CD14-positive monocyte (primary cell): ENCODE measurements at regions not wholly inside any gene's neighbourhood (a gene's known extent, or its start where the extent isn't known, plus 50 kb on each side); places are given as distances from the start of the nearest gene placed in this dataset.

ENCODE experiments used
- DNase-seq, 3 donors: peaks; one replicate each; pipeline ENCODE4 v3.0.0-alpha.2; 2011 to 2022
- H2AFZ ChIP-seq: 2 replicates; pipeline ENCODE4 v1.6.0; 2012; ENCODE audit warnings: mild to moderate bottlenecking, low read depth, low read length, inconsistent platforms; ENCODE audit not compliant: insufficient read depth, poor library complexity, severe bottlenecking
- H3K27ac ChIP-seq, 2 donors: 1 replicate in 1 of 2; 2 replicates in 1 of 2; pipeline ENCODE4 v1.5.1; 2012 to 2013; ENCODE audit warnings: low read length in 2 of 2, control low read depth in 1 of 2, inconsistent platforms in 1 of 2, low read depth in 1 of 2, mild to moderate bottlenecking in 1 of 2
- H3K27me3 ChIP-seq, 2 donors: one replicate each; pipeline versions ENCODE4 v1.6.0 to v1.6.1; 2011 to 2013; ENCODE audit warnings: low read length in 2 of 2; ENCODE audit not compliant: control insufficient read depth in 2 of 2, insufficient read depth in 2 of 2
- H3K36me3 ChIP-seq, 2 donors: replicated peaks in 1 of 2; 1 replicate in 1 of 2; 2 replicates in 1 of 2; pipeline versions ENCODE4 v1.5.1 to v1.6.1; 2012 to 2013; ENCODE audit warnings: low read length in 2 of 2, control low read depth in 1 of 2, inconsistent platforms in 1 of 2, mild to moderate bottlenecking in 1 of 2; ENCODE audit not compliant: insufficient read depth in 2 of 2, control insufficient read depth in 1 of 2
- H3K4me1 ChIP-seq, 2 donors: 1 replicate in 1 of 2; 2 replicates in 1 of 2; pipeline versions ENCODE4 v1.5.1 to v1.6.1; 2012 to 2013; ENCODE audit warnings: low read length in 2 of 2, control low read depth in 1 of 2, inconsistent platforms in 1 of 2, mild to moderate bottlenecking in 1 of 2, moderate library complexity in 1 of 2; ENCODE audit not compliant: insufficient read depth in 2 of 2, control insufficient read depth in 1 of 2
- H3K4me2 ChIP-seq: replicated peaks from 2 replicates; pipeline ENCODE3; 2012; ENCODE audit warnings: low read length, moderate library complexity, mild to moderate bottlenecking; ENCODE audit not compliant: poor library complexity, severe bottlenecking; ENCODE audit errors: extremely low read depth
- H3K4me3 ChIP-seq, 3 experiments: fragments of 200-600 bp in 1 of 3; sonication (generic) in 1 of 3; replicated peaks in 1 of 3; 1 replicate in 2 of 3; 2 replicates in 1 of 3; pipeline ENCODE4 v1.5.1; 2011 to 2013; ENCODE audit warnings: low read length in 3 of 3, mild to moderate bottlenecking in 3 of 3, control low read depth in 2 of 3, low read depth in 2 of 3, inconsistent platforms in 1 of 3, moderate library complexity in 1 of 3
- H3K79me2 ChIP-seq: 2 replicates; pipeline ENCODE4 v1.6.0; 2012; ENCODE audit warnings: mild to moderate bottlenecking, control low read depth, inconsistent platforms, low read length, moderate library complexity; ENCODE audit not compliant: insufficient read depth
- H3K9ac ChIP-seq: 2 replicates; pipeline ENCODE4 v1.6.0; 2017; ENCODE audit warnings: low read length, mild to moderate bottlenecking; ENCODE audit not compliant: insufficient read depth, poor library complexity, severe bottlenecking
- H3K9me3 ChIP-seq, 2 donors: replicated peaks in 1 of 2; 1 replicate in 1 of 2; 2 replicates in 1 of 2; pipeline versions ENCODE4 v1.5.1 to v1.6.1; 2012 to 2013; ENCODE audit warnings: low read length in 2 of 2, control low read depth in 1 of 2; ENCODE audit not compliant: control insufficient read depth in 1 of 2, insufficient read depth in 1 of 2
- H4K20me1 ChIP-seq: 2 replicates; pipeline ENCODE4 v1.6.0; 2012; ENCODE audit warnings: mild to moderate bottlenecking, low read length, control low read depth, moderate library complexity; ENCODE audit not compliant: insufficient read depth
- H3K27ac Mint-ChIP-seq, 7 donors: one replicate each; pipeline ENCODE4 v1.8.0; 2020; ENCODE audit warnings: mild to moderate bottlenecking in 7 of 7, mixed read lengths in 7 of 7, moderate library complexity in 6 of 7, inconsistent platforms in 2 of 7
- H3K27me3 Mint-ChIP-seq, 3 donors: one replicate each; pipeline ENCODE4 v1.8.0; 2021 to 2022; ENCODE audit warnings: low read depth in 3 of 3, mild to moderate bottlenecking in 3 of 3, mixed read lengths in 3 of 3, moderate library complexity in 3 of 3, inconsistent platforms in 1 of 3
- H3K36me3 Mint-ChIP-seq, 2 donors: one replicate each; pipeline ENCODE4 v1.8.0; 2020; ENCODE audit warnings: mixed read lengths in 2 of 2, inconsistent platforms in 1 of 2, mild to moderate bottlenecking in 1 of 2
- H3K4me1 Mint-ChIP-seq: one replicate; pipeline ENCODE4 v1.8.0; 2020; ENCODE audit warnings: mild to moderate bottlenecking, mixed read lengths
- H3K4me3 Mint-ChIP-seq, 2 donors: one replicate each; pipeline ENCODE4 v1.8.0; 2020; ENCODE audit warnings: mild to moderate bottlenecking in 2 of 2, mixed read lengths in 2 of 2, moderate library complexity in 1 of 2
- H3K9me3 Mint-ChIP-seq, 7 donors: one replicate each; pipeline ENCODE4 v1.8.0; 2020 to 2022; ENCODE audit warnings: mixed read lengths in 7 of 7, mild to moderate bottlenecking in 6 of 7, moderate library complexity in 6 of 7, inconsistent platforms in 2 of 7
- WGBS: methylation state at CpG from one replicate; pipeline ENCODE4 v1.1.5; 2013; ENCODE audit warnings: missing lambda C conversion rate; ENCODE audit not compliant: insufficient coverage; 5-methylcytosine and 5-hydroxymethylcytosine counted together
- intact Hi-C, 2 donors: fragments of 100-400 bp; cut with micrococcal nuclease; formaldehyde crosslinking; loops; one replicate each; pipeline versions ENCODE4 v1.15.0 to v1.15.1; 2023
- TF ChIP-seq, protein P1 (sequence below): fragments of 200-600 bp; IDR thresholded peaks from one replicate; pipeline ENCODE4 v1.8.0; 2022; ENCODE audit warnings: antibody characterized with exemption, mild to moderate bottlenecking

DNA sequence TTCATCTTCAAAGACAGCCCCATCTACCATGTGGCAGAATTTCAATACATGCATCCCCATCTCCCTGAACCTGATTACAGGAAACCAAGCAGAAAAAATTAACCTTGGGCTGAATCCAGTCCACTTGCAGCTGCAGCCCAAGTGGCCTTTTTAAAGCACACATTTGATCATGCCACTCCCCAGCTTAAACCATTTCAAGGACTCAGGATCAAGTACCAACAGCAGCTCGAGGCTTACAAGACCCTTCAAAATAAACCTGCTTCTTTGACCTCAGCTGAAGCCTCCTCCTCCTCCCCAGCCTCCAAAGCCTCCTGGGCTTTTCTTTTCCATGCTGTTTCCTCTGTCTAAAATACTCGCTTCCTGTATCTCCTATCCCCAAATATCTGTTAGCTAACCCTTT, 50.7 kb upstream of the KIT start:
- WGBS = 100% methylated on average over 1 of the region's 2 CpGs
- no peak for DNase-seq

GRCh38 chr4:54607521-54607920, 50.2 kb upstream of the KIT start:
- Histone ChIP-seq H3K4me1 (no peaks in the 10 kb centered on the region), H3K4me2 (no peak overlapping the region), H3K79me2 (no peaks in the 10 kb centered on the region), H3K27ac (no peak overlapping the region), H3K27me3 (no peaks in the 10 kb centered on the region), H2AFZ (no peak overlapping the region), H3K9ac (no peak overlapping the region), H3K36me3 (no peaks in the 10 kb centered on the region), H3K4me3 (no peak overlapping the region), H3K9me3 (no peaks in the 10 kb centered on the region), H4K20me1 (no peaks in the 10 kb centered on the region)
- no peaks in the 10 kb centered on the region for H3K4me1 Mint-ChIP-seq
- TF ChIP-seq, protein P1, sequence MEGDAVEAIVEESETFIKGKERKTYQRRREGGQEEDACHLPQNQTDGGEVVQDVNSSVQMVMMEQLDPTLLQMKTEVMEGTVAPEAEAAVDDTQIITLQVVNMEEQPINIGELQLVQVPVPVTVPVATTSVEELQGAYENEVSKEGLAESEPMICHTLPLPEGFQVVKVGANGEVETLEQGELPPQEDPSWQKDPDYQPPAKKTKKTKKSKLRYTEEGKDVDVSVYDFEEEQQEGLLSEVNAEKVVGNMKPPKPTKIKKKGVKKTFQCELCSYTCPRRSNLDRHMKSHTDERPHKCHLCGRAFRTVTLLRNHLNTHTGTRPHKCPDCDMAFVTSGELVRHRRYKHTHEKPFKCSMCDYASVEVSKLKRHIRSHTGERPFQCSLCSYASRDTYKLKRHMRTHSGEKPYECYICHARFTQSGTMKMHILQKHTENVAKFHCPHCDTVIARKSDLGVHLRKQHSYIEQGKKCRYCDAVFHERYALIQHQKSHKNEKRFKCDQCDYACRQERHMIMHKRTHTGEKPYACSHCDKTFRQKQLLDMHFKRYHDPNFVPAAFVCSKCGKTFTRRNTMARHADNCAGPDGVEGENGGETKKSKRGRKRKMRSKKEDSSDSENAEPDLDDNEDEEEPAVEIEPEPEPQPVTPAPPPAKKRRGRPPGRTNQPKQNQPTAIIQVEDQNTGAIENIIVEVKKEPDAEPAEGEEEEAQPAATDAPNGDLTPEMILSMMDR = no peak
- H3K27me3 Mint-ChIP-seq = peaks cover 0 to 2% (median 0%) of the 10 kb centered on the region in 3 donors
- intact Hi-C loops = no loop called here
- peaks cover 0 to 6% (median 5%) of the 10 kb centered on the region in 7 donors for H3K9me3 Mint-ChIP-seq
- no peak for DNase-seq
- no peak overlapping the region for H3K27ac Mint-ChIP-seq
- H3K36me3 Mint-ChIP-seq = no peaks in the 10 kb centered on the region
- no peak overlapping the region for H3K4me3 Mint-ChIP-seq

More for the DNA sequence above, 50.7 kb upstream of the KIT start:
- Histone ChIP-seq H3K4me3 (no peak overlapping the region), H3K9me3 (no peaks in the 10 kb centered on the region), H4K20me1 (no peaks in the 10 kb centered on the region), H3K4me2 (no peak overlapping the region), H3K9ac (no peak overlapping the region), H3K79me2 (no peaks in the 10 kb centered on the region), H3K27me3 (no peaks in the 10 kb centered on the region), H3K27ac (no peak overlapping the region), H2AFZ (no peak overlapping the region), H3K4me1 (no peaks in the 10 kb centered on the region), H3K36me3 (no peaks in the 10 kb centered on the region)
- H3K4me1 Mint-ChIP-seq = no peaks in the 10 kb centered on the region
- peaks cover 0 to 2% (median 0%) of the 10 kb centered on the region in 3 donors for H3K27me3 Mint-ChIP-seq
- H3K27ac Mint-ChIP-seq = no peak overlapping the region
- no peaks in the 10 kb centered on the region for H3K36me3 Mint-ChIP-seq
- no peak overlapping the region for H3K4me3 Mint-ChIP-seq
- TF ChIP-seq, protein P1 = no peak
- peaks cover 0 to 6% (median 5%) of the 10 kb centered on the region in 7 donors for H3K9me3 Mint-ChIP-seq
- intact Hi-C loops = no loop called here
